ENCODE measurements at regions not wholly inside any gene's neighbourhood (a gene's known extent, or its start where the extent isn't known, plus 50 kb on each side); places are given as distances from the start of the nearest gene placed in this dataset.

DNA sequence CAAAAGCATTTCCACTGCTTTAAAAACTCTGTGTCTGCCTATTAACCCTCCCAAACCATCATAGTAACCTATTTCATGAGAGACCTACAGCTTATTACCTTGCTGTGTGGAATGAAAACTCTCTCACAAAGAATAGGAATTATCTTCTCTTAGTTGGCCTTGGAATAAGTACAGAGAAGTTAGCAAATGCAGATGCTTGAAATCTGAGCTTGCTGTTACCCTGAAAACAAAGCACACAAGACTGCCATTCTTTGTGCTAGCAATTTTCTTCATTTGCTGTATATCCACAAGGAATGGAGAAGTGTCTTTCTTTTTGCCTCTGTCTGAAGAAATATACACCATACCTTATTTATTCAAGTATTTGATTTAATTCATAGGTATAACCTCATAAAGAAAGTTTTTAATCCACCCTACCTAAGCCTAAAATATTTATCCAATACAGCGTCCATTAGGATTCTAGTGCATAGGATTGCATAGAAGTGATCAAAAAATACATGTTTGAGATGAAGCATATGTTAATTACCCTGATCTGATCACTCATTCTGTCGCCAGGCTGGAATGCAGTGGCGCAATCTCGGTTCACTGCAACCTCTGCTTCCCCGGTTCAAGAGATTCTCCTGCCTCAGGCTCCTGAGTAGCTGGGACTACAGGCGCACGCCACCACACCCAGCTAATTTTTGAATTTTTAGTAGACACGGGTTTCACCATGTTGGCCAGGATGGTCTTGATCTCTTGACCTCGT is 451.1 kb downstream of the LTN1 start:
- no peak for TF ChIP-seq EZH2 (IDR thresholded peaks at IDR 0.05; ENCODE audit: borderline replicate concordance)
- TF ChIP-seq, protein P1, sequence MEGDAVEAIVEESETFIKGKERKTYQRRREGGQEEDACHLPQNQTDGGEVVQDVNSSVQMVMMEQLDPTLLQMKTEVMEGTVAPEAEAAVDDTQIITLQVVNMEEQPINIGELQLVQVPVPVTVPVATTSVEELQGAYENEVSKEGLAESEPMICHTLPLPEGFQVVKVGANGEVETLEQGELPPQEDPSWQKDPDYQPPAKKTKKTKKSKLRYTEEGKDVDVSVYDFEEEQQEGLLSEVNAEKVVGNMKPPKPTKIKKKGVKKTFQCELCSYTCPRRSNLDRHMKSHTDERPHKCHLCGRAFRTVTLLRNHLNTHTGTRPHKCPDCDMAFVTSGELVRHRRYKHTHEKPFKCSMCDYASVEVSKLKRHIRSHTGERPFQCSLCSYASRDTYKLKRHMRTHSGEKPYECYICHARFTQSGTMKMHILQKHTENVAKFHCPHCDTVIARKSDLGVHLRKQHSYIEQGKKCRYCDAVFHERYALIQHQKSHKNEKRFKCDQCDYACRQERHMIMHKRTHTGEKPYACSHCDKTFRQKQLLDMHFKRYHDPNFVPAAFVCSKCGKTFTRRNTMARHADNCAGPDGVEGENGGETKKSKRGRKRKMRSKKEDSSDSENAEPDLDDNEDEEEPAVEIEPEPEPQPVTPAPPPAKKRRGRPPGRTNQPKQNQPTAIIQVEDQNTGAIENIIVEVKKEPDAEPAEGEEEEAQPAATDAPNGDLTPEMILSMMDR (IDR thresholded peaks at IDR 0.05; ENCODE audit: poor library complexity): no peak
